Activated T-helper 9 cell treated with anti-CD3 and anti-CD28 coated beads, Interleukin-2, amount 50 U/mL, for 16 hours (primary cell): ENCODE measurements at regions not wholly inside any gene's neighbourhood (a gene's known extent, or its start where the extent isn't known, plus 50 kb on each side); places are given as distances from the start of the nearest gene placed in this dataset.

Experiments used
- DNase-seq: peaks from one replicate; pipeline ENCODE4 v3.0.0-alpha.2; 2020; ENCODE audit warnings: low read depth

DNA sequence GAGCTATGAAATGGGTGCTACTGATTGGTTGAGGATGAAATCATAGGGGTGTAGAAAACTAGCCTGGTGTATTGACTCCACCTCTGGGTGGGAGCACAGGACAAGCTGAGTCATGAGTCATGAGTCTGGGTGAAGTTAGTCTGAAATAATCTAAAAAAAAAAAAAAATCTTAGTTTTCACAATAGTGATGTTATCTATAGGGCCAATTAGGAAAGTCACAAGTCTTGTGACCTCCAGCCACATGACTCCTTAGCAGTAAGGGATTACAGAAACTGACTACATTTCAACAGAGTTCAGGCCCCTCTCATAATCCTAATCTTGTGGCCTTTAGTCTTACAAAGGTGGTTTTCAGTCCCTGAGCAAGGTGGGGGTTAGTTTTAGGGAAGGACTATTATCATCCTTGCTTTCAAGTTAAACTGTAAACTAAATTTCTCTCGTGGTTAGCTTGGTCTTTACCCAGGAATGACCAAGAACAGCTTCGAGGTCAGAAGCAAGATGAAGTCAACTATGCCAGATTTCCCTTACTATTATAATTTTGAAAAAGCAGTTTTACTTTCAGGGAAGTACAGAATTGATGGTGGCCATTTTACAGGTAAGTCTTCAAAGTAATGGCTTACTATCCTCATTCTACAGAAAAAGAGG, 338.0 kb upstream of the GYPC start:
- DNase-seq = no peak

DNA sequence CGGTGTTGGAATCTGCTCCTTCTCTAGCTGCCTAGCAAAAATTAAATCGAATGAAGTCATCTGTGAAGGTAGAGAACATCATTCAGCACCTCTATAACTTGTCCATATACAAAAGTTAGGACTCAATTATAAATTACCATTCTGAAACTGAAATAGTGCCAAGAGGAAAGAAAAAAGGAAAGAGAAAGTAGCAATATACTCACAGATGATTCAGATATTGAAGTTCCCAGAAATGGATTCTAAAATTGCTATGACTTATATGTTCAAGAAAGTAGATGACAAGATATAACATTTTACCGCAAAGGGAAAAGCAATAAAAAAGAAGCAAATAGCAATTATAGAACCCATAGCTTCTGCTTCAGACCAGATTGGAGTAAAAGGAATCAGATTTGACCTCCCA, 333.6 kb upstream of the GYPC start:
- DNase-seq = no peak

DNA sequence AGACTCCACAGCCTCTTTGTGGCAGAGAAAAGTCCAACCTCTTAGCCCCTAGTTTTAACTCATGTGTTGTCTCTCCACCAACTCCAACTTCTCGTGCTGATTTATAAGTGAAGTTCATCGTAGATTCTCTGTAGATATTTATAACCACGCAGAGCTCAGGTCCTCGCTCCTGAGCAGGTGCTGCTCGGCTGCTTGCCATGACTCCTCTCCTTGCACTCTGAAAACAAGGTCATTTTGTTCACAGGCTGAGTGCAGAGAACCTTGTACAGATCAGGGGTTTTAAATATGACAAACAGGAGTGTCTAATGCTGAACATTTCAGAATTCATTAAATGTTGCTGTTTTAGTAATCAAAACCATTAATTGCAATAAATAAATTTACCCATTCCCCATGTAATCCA, 330.8 kb upstream of the GYPC start:
- DNase-seq = no peak

DNA sequence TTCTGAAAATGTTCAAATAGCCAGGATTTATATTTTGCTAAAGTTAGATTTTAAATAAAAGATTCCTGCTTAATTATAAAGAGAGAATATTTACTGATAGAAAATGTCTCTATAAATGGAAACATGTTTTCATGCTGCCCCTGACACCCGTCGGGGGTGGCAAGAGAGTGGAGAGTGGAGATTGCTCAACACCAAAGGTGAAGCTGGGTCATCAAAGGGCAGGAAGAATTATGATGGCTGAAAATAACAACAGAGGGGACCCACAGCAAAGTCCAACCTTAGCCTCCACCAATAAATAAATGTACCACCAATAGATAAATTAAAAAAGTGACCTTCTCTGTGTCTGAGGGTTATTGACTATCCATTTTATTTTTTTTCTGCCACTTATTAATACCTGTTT, 326.8 kb upstream of the GYPC start:
- no peak for DNase-seq

DNA sequence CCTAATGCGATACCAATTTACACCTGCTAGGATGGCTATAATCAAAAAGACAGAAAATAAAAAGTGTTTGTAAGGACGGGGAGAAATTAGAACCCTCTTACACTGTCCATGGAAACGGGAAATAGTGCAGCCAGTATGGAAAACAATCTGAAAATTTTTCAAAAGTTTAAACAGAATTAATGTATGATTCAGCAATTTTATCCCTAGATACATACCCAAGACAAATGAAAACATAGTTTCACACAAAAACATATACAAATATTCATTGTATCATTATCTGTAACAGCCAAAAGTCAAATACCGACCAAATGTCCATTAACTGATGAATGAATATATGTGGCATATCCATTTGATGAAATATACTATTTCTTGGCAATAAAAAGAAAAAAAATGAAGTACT, 313.5 kb upstream of the GYPC start:
- DNase-seq = no peak

DNA sequence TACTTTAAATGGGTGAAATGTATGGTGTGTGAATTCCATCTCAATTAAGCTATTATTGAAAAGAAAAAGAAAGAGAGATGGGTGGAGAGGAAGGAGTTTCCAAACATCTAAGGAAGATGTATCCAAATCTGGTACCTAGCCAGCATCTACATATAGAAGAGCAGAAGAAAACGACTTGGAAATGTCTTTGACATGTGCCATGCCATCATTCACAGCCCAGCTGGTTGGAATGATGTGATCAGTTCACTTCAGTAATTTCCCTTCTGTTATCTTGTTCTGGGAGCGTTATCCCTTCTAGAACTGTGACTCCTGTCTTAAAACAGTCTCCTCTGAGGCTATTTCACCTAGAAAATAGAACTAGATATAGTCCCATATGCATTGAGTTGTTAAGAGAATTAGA, 312.8 kb upstream of the GYPC start:
- no peak for DNase-seq

DNA sequence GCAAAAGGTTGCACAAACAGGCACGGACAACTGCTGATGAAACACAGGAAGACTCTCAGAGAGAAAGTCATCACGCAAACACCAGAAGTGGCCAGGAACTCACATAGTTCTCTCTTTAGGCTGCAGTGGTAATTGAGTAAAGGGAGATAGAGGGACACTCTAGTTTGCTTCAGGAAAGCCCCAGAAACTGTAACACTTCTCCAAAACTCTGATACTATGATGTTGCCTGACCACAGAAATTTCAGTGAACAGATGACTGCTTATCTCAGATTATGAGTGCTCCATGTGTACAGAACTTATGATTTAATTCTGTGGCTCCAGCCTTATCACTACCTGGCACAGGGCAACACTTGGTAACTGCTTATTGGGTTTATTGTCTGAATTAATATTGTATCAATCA, 311.5 kb upstream of the GYPC start:
- no peak for DNase-seq

DNA sequence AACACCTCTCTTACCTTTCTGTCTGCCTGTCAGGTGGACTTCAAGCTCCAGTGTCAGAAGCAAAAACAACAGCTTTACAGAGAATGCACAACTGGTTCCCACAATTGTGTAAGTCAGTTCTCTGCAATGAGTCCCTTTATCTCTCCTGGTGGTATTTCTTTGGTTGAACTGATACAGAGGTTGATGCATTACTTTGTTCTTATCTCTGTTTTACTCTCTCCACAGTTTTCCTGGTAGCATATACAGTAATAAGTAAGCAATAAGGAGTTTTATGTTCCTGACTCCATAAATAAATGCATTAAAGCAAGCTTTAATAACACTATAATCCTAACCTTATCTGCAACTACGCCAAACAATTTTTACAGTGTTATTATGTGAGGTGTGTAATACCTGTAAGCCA, 310.3 kb upstream of the GYPC start:
- no peak for DNase-seq

DNA sequence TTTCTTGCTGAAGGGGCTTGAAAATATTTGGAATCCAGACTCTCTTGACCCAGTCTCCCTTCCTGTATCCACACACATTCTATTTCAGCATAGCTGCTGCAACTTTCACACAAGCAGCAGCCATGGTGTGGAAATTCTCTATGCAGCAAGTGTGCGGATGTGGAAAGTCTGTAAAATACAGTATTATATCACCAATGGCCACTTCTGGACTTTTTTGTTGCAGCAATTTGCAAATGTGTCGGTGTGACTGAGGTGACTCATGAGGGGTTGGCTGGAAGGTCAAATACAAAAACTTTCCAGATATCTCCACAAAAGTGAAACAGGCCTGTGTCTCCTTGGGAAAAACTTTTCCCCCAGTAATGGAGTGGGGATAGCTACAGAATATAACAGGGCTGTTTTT, 299.3 kb upstream of the GYPC start:
- DNase-seq = no peak

DNA sequence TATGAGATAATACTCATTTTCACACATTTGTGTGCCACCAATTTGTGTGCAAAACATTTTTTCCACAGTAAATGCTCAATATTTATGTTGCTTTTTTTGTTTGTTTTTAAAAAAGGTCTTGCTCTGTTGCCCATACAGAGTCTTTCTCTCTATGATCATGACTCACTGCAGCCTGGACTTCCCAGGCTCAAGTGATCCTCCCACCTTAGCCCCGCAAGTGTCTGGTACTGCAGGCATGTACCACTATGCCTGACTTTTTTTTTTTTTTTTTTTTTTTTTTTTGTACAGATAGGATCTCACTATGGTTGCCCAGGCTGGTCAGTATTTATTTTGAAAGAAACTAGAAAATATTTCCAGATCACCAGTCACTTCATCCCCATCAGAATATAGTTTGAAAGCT, 297.8 kb upstream of the GYPC start:
- DNase-seq = no peak

DNA sequence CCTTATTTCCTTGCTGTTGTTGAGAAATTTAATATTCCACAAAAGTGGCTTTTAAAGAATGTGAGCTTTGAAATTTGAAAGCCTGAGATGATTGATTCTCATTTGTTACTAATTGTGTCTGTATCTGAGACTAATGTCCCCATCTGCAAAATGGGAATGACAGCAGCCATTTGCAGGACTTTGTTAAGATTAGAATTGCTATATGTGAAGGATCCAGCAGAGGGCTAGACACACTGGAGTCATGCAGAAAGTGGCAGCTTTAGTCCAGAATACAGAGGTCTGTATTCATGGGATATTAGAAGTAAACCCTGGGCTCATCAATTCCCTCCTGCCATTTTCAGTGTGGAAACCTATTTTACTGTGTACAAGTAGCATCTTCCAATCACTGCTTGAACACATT, 296.5 kb upstream of the GYPC start:
- no peak for DNase-seq

DNA sequence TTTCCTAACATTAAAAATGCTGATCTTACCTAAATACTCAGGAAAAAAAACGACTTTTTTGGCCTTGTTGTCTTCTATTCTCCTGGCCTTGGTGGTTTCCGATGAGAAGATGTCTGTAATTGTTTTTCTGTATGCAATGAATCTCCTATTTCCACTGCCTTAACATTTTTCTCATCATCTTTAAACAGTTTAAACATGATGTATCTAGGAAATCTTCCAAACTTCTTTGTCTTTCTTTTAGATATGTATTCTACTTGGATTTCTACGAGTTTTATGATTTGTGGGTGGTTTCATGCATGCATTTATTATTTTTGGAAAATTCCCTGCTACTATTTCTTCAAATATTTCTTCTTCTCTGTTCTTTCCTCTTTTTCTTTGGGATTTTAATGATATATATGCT, 288.6 kb upstream of the GYPC start:
- no peak for DNase-seq

DNA sequence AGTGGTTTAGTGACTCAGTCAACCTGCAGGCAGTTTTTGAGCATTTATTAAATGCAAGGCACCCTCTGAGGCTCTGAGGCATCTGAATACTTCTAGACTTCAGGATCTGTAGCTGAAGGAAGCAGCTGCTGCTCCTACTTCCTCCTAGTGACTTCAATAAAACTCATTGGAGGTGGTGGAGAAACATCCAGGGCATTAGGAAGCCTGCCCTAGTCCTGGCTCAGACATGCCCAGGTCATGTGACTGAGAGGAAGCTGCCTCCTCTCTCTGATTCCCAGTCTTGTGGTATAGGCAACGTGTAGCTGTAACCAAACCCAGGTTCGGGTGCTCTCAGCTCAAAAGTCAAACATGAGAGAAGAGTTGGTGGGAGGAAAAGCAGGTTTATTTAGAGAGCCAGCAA, 287.2 kb upstream of the GYPC start:
- DNase-seq = no peak

DNA sequence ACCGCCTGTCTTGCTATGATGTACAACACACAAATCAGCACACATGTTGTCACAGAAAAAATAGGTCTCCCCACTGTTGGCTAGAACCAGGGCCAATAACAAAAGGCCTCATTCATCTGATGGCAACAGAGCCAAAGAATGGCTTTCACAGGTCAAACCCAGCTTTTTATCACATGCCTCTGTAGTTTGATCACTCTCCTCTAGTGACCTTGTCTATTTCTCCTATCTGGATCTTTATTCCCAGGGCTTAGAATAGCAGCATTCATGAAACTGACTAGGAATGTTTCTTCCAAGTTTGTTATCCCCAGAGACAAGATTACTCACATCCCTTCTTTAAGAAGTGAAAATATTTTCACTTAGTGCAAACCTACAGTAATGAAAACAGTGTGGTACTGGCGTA, 285.8 kb upstream of the GYPC start:
- no peak for DNase-seq

DNA sequence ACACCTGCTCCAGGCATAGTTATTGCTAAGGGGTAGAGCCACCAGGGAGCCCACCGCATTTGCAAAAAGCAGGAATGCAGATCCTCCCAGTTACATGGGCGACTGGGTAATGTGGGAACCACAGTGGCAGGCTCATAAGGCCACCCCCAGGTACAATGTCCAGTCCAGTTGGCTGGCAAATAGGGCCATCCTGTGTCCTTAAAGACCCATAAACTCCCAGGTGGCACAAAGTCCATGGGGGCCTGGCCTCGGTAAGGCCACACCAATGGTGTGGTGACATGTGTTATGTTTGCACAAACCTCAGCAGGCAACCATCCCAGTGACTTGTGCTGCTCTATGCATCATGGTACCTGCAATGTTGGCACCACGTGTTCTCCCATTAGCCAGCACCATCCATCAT, 283.6 kb upstream of the GYPC start:
- DNase-seq = no peak

DNA sequence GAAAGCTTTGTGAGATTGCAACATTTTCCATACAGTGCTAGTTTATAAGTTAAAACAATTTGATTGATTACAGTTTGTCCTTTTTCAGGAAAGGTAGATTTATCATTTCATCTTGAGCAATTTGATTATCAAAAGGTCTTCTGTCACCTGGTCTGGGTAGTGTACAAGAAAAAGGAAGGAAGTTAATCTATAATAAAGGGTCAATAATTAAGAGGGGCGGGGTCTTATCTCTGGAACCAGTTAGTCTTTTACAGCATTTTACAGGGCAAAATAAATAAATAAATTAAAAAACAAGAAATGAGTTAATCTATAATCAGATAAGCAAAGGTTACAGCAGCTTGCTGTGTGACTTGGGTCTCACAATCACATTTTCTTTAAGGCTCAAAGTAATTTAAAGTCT, 277.8 kb upstream of the GYPC start:
- DNase-seq = no peak

DNA sequence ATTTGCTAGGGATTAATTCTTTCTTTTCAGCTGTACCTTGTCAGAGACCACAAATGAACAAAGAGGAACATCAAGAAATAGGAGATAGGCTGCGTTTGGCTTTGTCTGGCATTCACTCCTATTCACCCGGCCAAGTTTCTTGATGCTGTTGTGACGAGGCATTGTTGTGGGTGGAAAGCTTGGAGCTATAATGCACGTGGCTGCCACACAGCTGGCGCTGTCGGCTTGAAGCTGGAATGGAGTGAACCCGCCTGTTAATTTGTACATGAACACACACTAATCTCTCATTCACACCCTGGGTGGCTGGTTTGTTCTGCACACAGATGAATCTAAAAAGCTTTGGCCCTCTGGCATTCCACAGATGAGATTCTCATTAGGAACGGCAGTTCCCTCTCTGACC, 274.9 kb upstream of the GYPC start:
- no peak for DNase-seq

DNA sequence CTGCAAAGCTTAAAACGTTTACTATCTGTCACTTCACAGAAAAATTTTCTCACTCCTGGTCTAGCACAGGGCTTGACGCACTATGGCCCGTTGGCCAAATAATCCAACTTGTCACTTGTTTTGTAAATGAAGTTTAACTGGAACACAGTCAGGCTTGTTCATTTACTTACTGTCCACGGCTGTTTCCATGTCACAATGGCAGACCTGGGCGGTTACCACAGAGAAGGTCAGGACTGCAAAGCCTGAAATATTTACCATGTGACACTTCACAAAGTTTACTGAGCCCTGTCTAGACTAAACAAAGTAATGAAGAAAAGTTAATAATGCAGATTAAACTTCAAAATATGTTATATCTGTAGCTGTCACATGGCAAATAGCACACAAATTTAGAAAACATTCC, 273.0 kb upstream of the GYPC start:
- DNase-seq = no peak

DNA sequence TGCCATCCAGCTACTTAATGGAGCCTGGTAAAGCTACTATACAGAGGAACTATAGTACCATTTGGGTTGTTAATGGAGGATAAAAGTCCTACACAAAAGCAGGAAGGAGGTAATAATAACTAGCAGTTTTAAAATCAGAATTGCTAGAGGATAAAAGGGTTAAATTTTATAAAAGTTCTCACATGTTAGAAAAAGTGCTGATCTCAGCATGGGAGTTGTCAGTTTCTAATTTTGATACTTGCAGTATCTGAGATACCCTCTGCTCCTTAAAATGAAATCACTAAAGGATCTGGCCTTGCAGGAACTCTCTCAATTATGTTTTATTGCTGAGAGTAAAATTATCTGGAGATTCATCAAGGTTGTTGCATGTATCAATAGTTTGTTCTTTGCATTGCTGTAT, 272.2 kb upstream of the GYPC start:
- DNase-seq = no peak

DNA sequence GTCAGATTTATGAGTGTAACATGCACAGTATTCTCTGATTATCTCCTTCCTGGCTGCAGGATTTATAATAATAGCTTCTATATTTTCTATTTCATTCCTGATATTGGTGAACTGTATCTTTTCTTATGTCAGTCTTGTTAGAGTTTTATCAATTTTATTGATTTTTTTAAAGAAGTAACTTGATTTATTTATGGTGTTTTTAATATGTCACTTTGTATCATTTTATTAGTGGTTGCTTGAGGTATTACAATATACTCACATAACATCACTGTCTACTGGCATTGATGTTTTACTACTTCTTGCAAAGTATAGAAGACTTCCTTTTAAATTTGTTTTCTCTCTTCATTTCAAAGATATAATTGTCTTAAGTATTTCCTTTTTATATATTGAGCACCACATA, 270.5 kb upstream of the GYPC start:
- DNase-seq = no peak

DNA sequence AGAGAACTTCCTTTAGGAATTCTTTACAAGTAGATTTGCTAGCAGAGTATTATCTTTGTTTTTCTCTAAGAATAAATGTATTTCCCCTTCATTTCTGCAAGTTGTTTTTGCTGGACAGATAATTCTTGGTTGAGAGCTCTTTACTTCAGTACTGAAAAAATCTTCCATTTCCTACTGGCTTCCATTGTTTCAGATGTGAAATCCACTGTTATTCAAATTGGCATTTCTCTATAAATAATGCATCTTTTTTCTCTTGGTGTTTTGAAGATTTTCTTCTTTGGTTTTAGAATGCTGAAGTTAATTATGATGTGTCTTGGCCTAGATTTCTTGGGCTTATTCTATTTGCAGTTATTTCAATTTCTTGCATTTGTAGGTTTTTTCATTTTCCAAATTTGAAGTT, 270.0 kb upstream of the GYPC start:
- no peak for DNase-seq

DNA sequence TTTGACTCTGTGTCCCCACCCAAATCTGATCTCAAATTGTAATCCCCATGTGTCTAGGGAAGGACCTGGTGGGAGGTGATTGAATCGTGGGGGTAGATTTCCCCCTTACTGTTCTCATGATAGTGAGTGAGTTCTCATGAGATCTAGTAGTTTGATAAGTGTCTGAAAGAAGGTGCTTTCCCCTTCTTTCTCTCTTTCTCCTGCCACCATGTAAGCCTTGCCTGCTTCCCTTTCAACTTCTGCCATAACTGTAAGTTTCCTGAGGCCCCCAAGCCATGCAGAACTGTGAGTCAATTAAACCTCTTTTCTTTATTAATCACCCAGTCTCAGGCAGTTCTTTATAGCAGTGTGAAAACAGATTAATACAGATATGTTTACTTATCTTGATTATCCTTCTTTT, 266.5 kb upstream of the GYPC start:
- DNase-seq = no peak

DNA sequence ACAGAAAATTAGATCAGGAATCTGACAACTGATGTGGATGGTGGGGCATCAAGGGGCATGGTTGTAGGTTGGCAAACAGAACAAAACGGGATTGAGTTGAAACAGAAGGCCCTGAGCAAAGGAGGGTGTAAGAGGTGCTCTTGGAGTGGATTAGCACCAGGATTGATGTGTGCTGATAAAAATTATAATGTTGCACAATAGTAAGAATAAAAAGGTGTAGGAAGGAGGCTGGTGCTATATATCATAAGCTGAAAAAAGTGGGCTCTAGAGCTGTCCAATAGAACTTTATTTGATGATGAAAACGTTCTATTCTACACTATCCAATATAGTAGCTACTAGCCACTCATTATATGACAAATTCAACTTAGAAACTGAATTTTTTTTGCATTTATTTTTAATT, 263.1 kb upstream of the GYPC start:
- DNase-seq = no peak

DNA sequence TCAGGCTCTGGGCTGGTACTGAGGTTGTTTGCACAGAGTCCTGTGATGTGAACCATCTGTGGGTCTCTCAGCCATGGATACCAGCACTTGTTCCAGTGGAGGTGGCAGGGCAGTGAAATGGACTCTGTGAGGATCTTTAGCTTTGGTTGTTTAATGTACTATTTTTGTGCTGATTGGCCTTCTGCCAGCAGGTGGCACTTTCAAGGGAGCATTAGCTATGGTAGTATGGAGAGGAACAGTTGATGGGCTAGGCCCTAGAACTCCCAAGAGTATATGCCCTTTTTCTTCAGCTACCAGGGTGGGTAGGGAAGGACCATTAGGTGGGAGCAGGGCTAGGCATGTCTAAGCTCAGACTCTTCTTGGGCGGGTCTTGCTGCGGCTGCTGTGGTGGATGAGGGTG, 257.0 kb upstream of the GYPC start:
- no peak for DNase-seq

DNA sequence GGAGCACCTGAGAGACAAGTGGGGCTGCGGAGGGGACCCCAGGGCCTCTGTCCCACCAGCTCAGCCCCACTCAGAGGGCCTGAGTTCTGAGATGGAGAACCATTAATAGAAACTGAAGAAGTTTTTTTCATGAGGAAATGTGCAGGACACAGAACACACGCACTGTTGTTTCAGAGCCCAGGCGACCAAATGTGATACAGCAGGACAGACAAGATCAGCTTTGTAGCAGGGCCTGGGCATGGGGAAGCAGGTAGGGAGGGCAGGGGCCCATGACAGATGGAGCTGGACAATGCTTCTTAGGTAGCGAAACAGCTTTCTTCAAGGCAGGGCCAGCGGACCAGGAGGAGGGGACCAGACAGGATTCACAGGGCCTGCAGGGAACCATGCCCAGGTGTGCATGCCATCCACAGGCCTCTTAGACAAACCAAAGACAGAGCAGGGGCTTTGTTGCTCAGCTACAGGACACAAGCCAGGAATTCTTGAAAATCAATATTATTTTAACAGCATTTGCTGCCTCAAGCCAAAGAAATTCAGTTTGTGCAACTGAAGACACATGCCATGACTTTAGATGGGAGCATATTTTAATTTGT, 252.8 kb upstream of the GYPC start:
- DNase-seq = no peak
